Posterior cingulate gyrus (tissue), 11 donors: ENCODE measurements at regions not wholly inside any gene's neighbourhood (a gene's known extent, or its start where the extent isn't known, plus 50 kb on each side); places are given as distances from the start of the nearest gene placed in this dataset.

Source experiments
- DNase-seq, 10 donors: peaks; one replicate each; pipeline versions ENCODE4 v3.0.0 to v3.0.0-alpha.2; 2020 to 2021; ENCODE audit warnings: mixed read lengths in 3 of 10
- intact Hi-C: fragments of 100-400 bp; cut with DNase I; formaldehyde crosslinking; loops from one replicate; pipeline ENCODE4 v1.15.1; 2023

DNA sequence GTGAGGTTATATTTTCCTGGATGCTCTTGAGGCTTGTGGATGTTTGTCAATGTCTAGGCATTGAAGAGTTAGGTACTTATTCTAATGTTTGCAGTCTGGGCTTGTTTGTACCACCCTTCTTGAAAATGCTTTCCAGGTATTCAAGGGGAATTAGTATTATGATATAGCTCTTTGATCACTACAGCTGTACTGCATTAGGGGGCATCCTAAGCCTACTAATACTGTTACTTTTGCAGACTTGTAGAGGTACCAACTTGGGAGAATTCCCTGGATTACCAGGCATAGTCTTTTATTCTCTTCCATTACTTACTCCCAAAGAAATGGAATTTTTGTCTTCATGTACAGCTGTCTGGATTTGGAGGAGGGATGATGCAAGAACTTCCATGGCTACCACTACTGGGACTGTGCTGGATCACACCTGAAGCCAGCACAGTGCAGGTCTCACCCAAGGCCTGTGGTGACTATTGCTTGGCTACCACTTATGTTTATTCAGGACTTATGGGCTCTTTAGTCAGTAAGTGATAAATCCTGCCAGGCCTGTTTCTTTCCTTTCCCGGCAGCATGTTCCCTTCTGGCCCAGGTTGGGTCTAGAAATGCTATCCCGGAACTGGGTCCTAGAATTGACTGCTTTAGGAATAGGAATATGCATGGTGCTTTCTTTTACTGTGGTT, 402.9 kb downstream of the IL20RB start:
- DNase-seq, result no peak
- intact Hi-C loops, result no loop called here

- intact Hi-C loops, result no loop called here
- DNase-seq, result no peak
These were observed 382.0 kb upstream of the SOX14 start for GRCh38 chr3:137382005-137382594.

GRCh38 chr3:137385922-137386321, 378.2 kb upstream of the SOX14 start:
- peak in 1 of 10 donors; percentile 32 for DNase-seq
- intact Hi-C loops, result no loop called here

DNA sequence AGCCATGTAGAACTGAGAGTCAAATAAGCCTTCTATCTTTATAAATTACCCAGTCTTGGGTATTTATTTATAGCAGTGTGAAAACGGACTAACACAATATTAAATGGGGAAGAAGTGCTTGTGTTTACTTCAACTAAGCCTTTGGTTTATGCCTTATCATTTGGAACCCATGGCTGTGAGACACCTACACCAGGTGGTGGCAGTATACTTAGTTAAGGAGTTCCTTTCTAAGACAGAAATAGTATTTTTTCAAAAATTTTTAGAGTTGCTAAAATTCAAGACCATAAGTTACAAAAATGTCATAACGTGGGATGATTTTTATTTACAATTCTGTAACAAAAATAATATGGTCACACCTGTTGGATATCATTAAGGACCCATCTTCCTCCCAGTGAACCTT, 354.5 kb upstream of the SOX14 start:
- intact Hi-C loops, result no loop called here
- DNase-seq, result no peak

- no peak for DNase-seq
- intact Hi-C loops, result no loop called here
These were observed 354.1 kb upstream of the SOX14 start for GRCh38 chr3:137410028-137410427.

DNA sequence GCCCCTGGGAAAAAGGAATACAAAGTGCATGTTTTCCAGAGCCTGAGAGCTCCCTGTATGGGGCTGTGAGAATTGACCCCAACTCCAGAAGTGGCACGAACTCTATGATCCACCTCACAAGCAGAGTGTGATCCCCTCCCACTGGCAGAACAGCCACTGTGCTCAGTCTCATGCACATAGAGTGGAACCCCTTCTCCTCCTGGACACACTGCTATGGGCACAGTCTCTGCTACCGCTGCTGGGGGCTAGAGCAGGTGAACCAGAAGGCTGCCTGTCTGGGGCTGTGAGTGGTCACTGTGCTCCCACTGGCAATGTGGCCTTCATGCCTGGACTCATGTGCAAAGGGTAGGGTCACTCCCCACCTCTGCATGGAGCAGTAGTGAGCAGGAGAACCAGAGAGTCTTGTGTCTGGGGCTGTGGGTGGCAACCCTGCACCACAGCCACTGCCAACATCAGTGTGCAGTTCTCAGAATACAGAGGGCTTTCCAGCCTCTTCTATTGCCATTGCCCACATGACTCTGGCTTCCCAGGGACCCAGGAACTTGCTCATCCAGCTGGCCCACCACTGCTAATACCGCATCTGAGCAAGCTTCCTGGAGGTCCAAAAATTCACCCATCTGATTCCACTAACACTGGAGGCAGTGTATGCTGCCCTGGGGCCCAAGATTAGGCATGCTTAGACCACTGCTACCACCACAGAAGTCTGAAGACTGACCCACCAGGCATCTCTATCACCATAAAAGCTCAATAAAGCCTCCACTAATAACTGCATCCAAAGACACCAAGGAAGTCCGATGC, 343.7 kb upstream of the SOX14 start:
- intact Hi-C loops, result no loop called here

GRCh38 chr3:137438561-137438960, 325.6 kb upstream of the SOX14 start:
- intact Hi-C loops, result no loop called here
- DNase-seq, result no peak

More for the DNA sequence above, 343.7 kb upstream of the SOX14 start:
- DNase-seq, result peak in 2 of 10 donors; percentile 56 to 57

- no peak for DNase-seq
- intact Hi-C loops, result no loop called here
These were observed 303.2 kb upstream of the SOX14 start for GRCh38 chr3:137460944-137461343.

DNA sequence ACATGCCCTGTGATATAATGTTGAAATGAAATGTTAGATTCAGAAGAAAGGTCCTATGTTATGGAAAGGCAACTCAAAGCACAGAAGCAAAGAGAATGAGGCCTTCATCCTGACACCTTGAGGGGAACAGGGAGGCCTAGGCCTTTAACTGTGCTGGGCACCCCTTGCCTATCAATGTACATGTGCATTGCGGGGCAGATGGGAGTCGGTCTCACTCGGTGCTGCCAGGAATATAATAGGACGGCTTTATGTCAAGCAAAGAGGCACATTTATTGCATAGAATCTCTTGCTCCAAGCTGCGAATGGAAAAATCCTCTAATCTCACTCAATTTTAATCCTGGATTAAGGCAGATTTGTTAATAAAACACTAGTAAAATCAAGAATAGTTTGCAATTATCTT, 301.0 kb upstream of the SOX14 start:
- DNase-seq, result no peak
- intact Hi-C loops, result no loop called here

DNA sequence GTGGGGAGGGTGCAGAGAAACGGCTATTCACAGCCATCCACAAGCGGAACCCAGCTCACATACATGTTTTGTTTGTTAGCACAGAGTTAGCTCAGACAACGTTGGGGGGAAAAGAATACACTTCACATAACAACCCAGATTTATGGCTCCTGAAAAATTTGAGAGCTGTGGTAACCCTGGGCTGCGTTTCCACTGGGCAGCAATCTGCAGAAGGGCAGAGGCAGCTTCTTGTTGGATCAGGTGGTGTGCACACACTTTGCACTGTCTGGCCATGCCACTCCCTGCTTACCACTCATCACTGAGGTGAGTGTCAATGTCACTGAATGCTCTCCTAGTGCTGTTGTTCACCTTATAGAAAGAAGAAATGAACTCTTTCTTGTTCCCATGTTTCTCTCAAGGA, 299.8 kb upstream of the SOX14 start:
- no peak for DNase-seq
- intact Hi-C loops, result no loop called here

DNA sequence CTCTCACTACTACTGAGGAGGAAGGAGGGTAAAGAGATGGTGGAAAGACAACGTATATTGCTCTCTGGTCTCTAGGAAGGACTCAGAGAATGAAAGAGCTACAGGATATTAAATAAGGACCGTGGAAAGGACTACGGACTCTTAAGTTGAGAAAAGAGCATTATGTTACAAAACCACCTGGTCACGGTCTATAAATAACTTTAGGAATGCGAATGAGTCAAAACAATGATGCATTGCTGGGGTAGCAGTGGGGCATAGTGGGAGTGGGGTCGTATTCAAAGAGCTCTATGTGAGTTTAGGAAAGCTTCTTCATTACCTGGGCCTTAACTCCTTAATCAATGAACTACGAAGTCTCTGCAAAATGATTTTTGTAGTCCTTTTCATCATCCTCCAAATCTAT, 295.7 kb upstream of the SOX14 start:
- DNase-seq, result no peak
- intact Hi-C loops, result no loop called here

DNA sequence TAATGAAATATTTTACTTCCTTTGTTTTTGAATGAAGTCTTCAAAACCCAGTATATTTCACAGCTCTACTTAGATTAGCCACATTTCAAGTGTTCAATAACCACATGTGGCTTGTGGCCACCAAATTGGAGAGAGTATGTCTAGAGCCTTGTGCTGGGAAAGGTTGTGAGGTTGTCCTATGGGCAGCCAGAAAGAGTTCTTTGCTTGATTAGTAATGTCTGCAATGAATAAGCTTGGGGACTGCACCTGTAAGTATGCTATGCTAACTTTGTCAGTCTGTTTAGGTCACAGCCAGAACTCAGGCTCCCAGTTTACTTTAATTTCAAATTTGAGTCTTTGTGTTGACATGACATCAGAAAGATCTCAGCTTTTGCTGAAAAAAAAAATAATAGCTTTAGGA, 294.9 kb upstream of the SOX14 start:
- no peak for DNase-seq
- intact Hi-C loops, result no loop called here

DNA sequence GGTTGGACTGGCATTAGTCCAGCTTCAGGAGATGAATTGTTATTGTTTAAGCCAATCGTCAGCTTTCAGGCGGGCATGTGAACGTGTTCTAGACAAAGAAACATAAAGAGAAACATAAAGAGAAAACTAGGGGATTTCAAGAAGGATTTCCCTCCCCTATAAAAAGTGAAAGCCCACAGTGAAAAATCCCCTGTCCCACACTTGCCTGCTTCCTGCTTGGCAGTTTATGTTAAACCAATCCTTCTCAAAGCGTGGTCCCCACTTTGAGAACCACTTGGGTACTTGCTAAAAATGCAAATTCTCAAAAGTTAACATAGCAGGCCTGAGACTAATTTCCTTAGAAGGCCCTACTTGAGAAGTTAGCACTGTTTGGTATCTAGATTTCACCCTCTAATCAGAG, 293.0 kb upstream of the SOX14 start:
- intact Hi-C loops, result no loop called here

GRCh38 chr3:137471558-137472204, 292.4 kb upstream of the SOX14 start:
- intact Hi-C loops, result no loop called here
- DNase-seq, result no peak

More for the DNA sequence above, 293.0 kb upstream of the SOX14 start:
- DNase-seq, result no peak

DNA sequence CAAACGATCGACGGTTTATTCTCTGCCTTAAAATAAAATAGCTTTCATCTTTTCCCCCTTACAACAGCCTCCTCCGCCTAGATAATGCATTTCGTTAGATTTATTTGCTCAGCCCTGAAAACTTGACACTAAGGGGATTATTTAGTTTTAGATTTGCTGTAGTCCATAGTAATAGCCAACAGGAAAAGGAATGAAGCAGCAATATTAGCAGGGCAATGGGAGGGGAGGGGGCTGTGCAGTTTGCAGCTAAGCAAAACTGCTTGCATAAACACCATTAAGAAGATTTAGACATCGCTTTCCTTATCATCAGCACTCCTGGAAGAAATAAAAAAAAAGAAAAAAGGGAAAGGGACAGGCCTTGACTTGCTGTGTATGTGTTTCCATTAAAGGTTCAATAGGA, 286.5 kb upstream of the SOX14 start:
- intact Hi-C loops, result no loop called here
- DNase-seq, result no peak

DNA sequence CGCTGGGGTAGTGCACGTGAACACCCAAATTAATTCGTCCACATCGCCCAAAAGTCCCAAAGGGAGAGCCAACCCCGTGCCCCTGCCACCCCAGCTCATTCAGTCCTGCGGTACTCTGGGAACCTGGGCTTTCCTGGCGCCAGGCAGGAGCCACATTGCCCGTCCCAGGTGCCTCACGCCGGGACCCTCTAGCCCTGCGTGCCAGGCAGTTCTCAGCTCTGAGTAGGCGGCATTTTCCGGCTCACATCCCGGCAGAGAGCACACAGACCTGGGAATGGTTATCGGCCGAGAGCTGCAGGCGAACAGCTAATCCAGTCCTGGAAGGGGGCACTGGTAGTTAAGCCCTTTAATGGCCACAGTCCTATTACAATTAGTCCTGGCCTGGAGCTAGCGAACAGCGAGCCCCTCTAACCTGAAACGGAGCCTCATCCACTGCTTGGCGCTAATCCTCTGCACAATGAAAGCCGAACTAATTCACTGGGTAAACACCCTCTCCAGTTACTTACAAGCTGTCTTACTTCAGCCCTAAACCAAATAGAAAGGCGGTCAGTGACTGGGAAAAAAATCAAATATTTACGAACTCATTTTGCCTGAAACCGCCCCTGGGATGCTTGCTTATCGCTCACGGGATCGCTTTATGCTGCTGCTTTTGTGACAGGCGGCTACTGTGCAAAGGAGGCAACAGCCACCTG, 254.6 kb upstream of the SOX14 start:
- DNase-seq, result peak in 2 of 10 donors; percentile 54 to 65
- intact Hi-C loops, result no loop called here

DNA sequence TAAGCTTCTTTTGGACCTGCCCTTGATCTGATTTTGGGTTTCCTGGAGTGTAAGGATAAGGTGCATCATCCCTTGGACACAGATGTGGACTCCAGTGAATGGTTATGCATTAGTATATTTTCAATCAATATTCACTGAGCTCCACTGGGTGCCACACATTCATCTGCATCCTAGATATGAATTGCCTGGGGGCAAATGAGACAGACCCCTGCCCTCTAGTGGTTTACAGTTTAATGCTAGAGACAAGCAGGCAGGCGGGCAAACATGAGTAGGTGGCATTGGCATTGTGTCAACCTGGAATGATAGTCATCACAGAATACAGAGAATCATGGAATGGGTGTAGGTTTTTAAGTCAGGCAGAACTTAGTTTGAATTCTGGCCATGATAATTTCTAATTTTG, 252.5 kb upstream of the SOX14 start:
- intact Hi-C loops, result no loop called here
- DNase-seq, result no peak

- no peak for DNase-seq
- intact Hi-C loops, result no loop called here
These were observed 249.3 kb upstream of the SOX14 start for GRCh38 chr3:137514853-137515252.

DNA sequence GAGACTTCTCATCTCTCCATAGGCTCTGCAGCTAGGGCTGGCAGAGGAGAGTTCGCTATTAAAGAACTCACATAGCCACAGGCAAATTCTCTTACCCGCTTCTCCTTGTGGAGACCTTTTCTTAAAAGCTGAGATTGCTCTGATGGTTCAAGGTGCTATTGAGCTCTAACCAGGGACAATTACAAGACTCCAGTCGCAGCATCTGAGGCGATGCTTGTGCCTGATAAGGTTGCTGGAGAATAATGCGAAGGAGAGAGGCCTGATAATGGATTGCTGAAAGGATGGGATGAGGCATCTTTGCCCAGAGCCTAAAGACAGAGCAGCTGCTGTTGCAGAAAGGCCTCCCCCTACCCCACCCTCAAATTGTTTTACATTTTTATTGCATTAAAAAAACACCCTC, 244.5 kb upstream of the SOX14 start:
- intact Hi-C loops, result no loop called here
- no peak for DNase-seq

- no peak for DNase-seq
- intact Hi-C loops, result no loop called here
These were observed 239.4 kb upstream of the SOX14 start for GRCh38 chr3:137524751-137525150.

DNA sequence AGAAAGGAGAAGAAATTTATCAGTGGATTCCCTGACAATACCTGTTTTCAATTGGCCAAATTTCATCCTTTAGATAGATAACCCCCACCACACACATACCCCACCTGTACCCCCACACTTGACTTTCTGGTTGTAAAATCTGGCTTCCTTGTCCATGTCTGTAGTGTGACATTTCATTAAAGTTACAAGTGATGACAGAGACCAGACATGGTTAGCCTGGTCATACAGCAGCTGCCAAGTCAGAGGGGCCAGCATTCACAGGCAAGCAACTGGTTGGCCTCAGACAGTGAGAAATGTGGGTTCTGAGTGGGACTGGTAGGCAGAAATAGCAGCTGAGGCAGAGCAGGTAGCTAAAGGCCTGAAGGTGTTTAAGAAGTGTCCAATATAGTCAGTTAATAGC, 238.6 kb upstream of the SOX14 start:
- intact Hi-C loops, result no loop called here
- DNase-seq, result no peak
